ENCODE measurements at regions not wholly inside any gene's neighbourhood (a gene's known extent, or its start where the extent isn't known, plus 50 kb on each side); places are given as distances from the start of the nearest gene placed in this dataset.

GRCh38 chr12:11477110-11477509 lies 81.7 kb upstream of the PRB2 start:
- intact Hi-C loops (cut with micrococcal nuclease) = no loop called here
- DNase-seq (ENCODE audit: low read depth, low spot score) (no peak), FAIRE-seq (no peak)
- Histone ChIP-seq H3K27me3 (ENCODE audit: control insufficient read depth in 2 of 2, insufficient read depth in 2 of 2, low read length in 2 of 2) (peaks cover 0 to 10% of the 10 kb centered on the region in 2 experiments), H3K79me2 (ENCODE audit: control insufficient read depth, insufficient read depth, low read length) (no peaks in the 10 kb centered on the region), H4K20me1 (replicated peaks; ENCODE audit: control insufficient read depth, extremely low read depth, insufficient read depth, low read length) (no peaks in the 10 kb centered on the region), H3K27ac (ENCODE audit: insufficient read depth, low read depth, low read length) (no peak overlapping the region), H3K9ac (replicated peaks; ENCODE audit: extremely low read depth, insufficient read depth, low read length) (no peak overlapping the region), H2AFZ (ENCODE audit: low read depth, low read length) (no peak overlapping the region), H3K4me3 (replicated peaks in 1 of 3; ENCODE audit: insufficient read depth in 1 of 3, low read depth in 1 of 3, low read length in 3 of 3) (no peak overlapping the region), H3K9me3 (replicated peaks; ENCODE audit: control insufficient read depth, insufficient read depth, low read length) (no peaks in the 10 kb centered on the region), H3K36me3 (ENCODE audit: control insufficient read depth in 2 of 2, extremely low read depth in 1 of 2, insufficient read depth in 2 of 2, low read length in 2 of 2) (no peaks in the 10 kb centered on the region), H3K4me1 (ENCODE audit: control insufficient read depth, extremely low read depth, insufficient read depth, low read length) (no peaks in the 10 kb centered on the region), H3K4me2 (ENCODE audit: insufficient read depth, low read length) (no peak overlapping the region), H3K9me1 (replicated peaks; ENCODE audit: control insufficient read depth, extremely low read depth, insufficient read depth, low read length) (peaks cover 2% of the 10 kb centered on the region)
- ChIA-PET CTCF (no interaction called here), POLR2A (no interaction called here)
- TF ChIP-seq POLR2A (IDR thresholded peaks at IDR 0.05; ENCODE audit: low read depth, low read length) (no peak), JUN (IDR thresholded peaks at IDR 0.05; ENCODE audit: borderline replicate concordance, insufficient read depth, insufficient read length, low read depth) (no peak), POLR2AphosphoS5 (IDR thresholded peaks at IDR 0.05; ENCODE audit: insufficient read depth, low read depth, low read length) (no peak)
- BruUV-seq (replicated peaks) = no TSS peak
- dilution Hi-C loops (cut with MboI; ENCODE audit: extremely low pct_ligation_motif_present, low sequenced_read_pairs) = loop anchor here (25.0 kb wide), 1 partner anchor 240 kb away; no protein-coding TSS in a partner anchor

- Histone ChIP-seq H3K4me3 (replicated peaks in 1 of 3; ENCODE audit: insufficient read depth in 1 of 3, low read depth in 1 of 3, low read length in 3 of 3) (no peak overlapping the region), H3K4me2 (ENCODE audit: insufficient read depth, low read length) (peak overlapping the region; percentile 37), H3K9me3 (replicated peaks; ENCODE audit: control insufficient read depth, insufficient read depth, low read length) (no peaks in the 10 kb centered on the region), H3K4me1 (ENCODE audit: control insufficient read depth, extremely low read depth, insufficient read depth, low read length) (peaks cover 17% of the 10 kb centered on the region), H3K36me3 (ENCODE audit: control insufficient read depth in 2 of 2, extremely low read depth in 1 of 2, insufficient read depth in 2 of 2, low read length in 2 of 2) (no peaks in the 10 kb centered on the region), H3K9ac (replicated peaks; ENCODE audit: extremely low read depth, insufficient read depth, low read length) (peak overlapping the region; percentile 33), H3K9me1 (replicated peaks; ENCODE audit: control insufficient read depth, extremely low read depth, insufficient read depth, low read length) (no peaks in the 10 kb centered on the region), H2AFZ (ENCODE audit: low read depth, low read length) (peak overlapping the region; percentile 33), H3K79me2 (ENCODE audit: control insufficient read depth, insufficient read depth, low read length) (no peaks in the 10 kb centered on the region), H3K27me3 (ENCODE audit: control insufficient read depth in 2 of 2, insufficient read depth in 2 of 2, low read length in 2 of 2) (peaks cover 0 to under 1% of the 10 kb centered on the region in 2 experiments), H4K20me1 (replicated peaks; ENCODE audit: control insufficient read depth, extremely low read depth, insufficient read depth, low read length) (no peaks in the 10 kb centered on the region), H3K27ac (ENCODE audit: insufficient read depth, low read depth, low read length) (peak overlapping the region; percentile 69)
- TF ChIP-seq FOS (IDR thresholded peaks at IDR 0.05; ENCODE audit: borderline replicate concordance, insufficient read depth, low read length) = peak; percentile 59
- TF ChIP-seq MYC (IDR thresholded peaks at IDR 0.05; ENCODE audit: low read depth, low read length) = no peak
- no peak for TF ChIP-seq POLR2A (IDR thresholded peaks at IDR 0.05; ENCODE audit: low read depth, low read length)
- no peak for TF ChIP-seq EZH2 (IDR thresholded peaks at IDR 0.05; ENCODE audit: borderline replicate concordance, low read depth, low read length, severe bottlenecking)
- TF ChIP-seq GATA2 (IDR thresholded peaks at IDR 0.05; ENCODE audit: insufficient read depth, insufficient read length, low read depth, low read length) = no peak
- TF ChIP-seq JUN (IDR thresholded peaks at IDR 0.05; ENCODE audit: borderline replicate concordance, insufficient read depth, insufficient read length, low read depth) = peak; percentile 63
- TF ChIP-seq MAX (IDR thresholded peaks at IDR 0.05; ENCODE audit: insufficient read depth, insufficient read length) = no peak
- no peak for TF ChIP-seq CTCF (IDR thresholded peaks at IDR 0.05; ENCODE audit: extremely low read depth in 1 of 2, insufficient read depth in 1 of 2, low read depth in 1 of 2, low read length in 2 of 2)
- TF ChIP-seq POLR2AphosphoS5 (IDR thresholded peaks at IDR 0.05; ENCODE audit: insufficient read depth, low read depth, low read length) = peak; percentile 37
- FAIRE-seq (peak; percentile 93), DNase-seq (ENCODE audit: low read depth, low spot score) (peak; percentile 88)
- POLR2A ChIA-PET = no interaction called here
- CTCF ChIA-PET = interaction anchor here (0.9 to 8.2 kb wide), 9 partner anchors 13 to 710 kb away, joined by 3 to 177 read pairs (median 5); no protein-coding TSS in a partner anchor
- intact Hi-C loops (cut with micrococcal nuclease) = loop anchor here (10.0 kb wide), 1 partner anchor 1248 kb away; no protein-coding TSS in a partner anchor
- BruUV-seq (replicated peaks) = no TSS peak
- dilution Hi-C loops (cut with MboI; ENCODE audit: extremely low pct_ligation_motif_present, low sequenced_read_pairs) = loop anchor here (25.0 kb wide), 1 partner anchor 246 kb away; no protein-coding TSS in a partner anchor
Measured at GRCh38 chr12:11482955-11483354, 87.6 kb upstream of the PRB2 start.

Data from endothelial cell of umbilical vein (primary cell).